Vagina (tissue), 2 donors: ENCODE measurements at regions not wholly inside any gene's neighbourhood (a gene's known extent, or its start where the extent isn't known, plus 50 kb on each side); places are given as distances from the start of the nearest gene placed in this dataset.

Experiments used
- CTCF ChIP-seq, 3 experiments: fragments of 450-650 bp in 2 of 3; fragments of 200-600 bp in 1 of 3; sonication (generic) in 1 of 3; IDR thresholded peaks; one replicate each; pipeline ENCODE4 v1.5.1; 2017 to 2019; ENCODE audit warnings: antibody characterized with exemption in 3 of 3, mild to moderate bottlenecking in 2 of 3, moderate library complexity in 2 of 3
- POLR2A ChIP-seq, 2 donors: fragments of 450-650 bp; IDR thresholded peaks; one replicate each; pipeline ENCODE4 v1.6.1; 2017; ENCODE audit warnings: antibody characterized with exemption in 2 of 2, mild to moderate bottlenecking in 2 of 2, moderate library complexity in 2 of 2
- POLR2AphosphoS5 ChIP-seq, 2 donors: sonication (generic); formaldehyde crosslinking; IDR thresholded peaks; one replicate each; pipeline ENCODE4 v1.9.0; 2017; ENCODE audit warnings: antibody characterized with exemption in 2 of 2, mild to moderate bottlenecking in 2 of 2, low read depth in 1 of 2; ENCODE audit not compliant: insufficient read depth in 1 of 2

GRCh38 chr13:26948353-26948752 is 187.8 kb upstream of the GPR12 start:
- TF ChIP-seq CTCF (IDR thresholded peaks at IDR 0.05) (no peak), POLR2A (IDR thresholded peaks at IDR 0.05) (no peak), POLR2AphosphoS5 (IDR thresholded peaks at IDR 0.05; ENCODE audit: insufficient read depth in 1 of 2, low read depth in 1 of 2) (no peak)
